SK-N-SH treated with all-trans-retinoic acid at 6 μM for 48 hours (cell line): ENCODE measurements at regions not wholly inside any gene's neighbourhood (a gene's known extent, or its start where the extent isn't known, plus 50 kb on each side); places are given as distances from the start of the nearest gene placed in this dataset.

Source experiments
- ATAC-seq: fragments of 200-7000 bp; cut with Tn5 transposase; 3 replicates; pipeline ENCODE4 v1.9.1; 2020; ENCODE audit warnings: mild to moderate bottlenecking, moderate library complexity
- ARNTL ChIP-seq: fragments of 450-650 bp; formaldehyde crosslinking; IDR thresholded peaks from 2 replicates; pipeline ENCODE4 v1.5.0; 2020; ENCODE audit warnings: low read depth, mild to moderate bottlenecking, moderate library complexity, borderline replicate concordance
- BACH2 ChIP-seq: fragments of 250-450 bp; sonication (Bioruptor Pico); IDR thresholded peaks from 2 replicates; pipeline ENCODE4 v1.9.0; 2021; ENCODE audit warnings: mild to moderate bottlenecking, borderline replicate concordance
- CREB5 ChIP-seq: fragments of 250-450 bp; sonication (Bioruptor Pico); IDR thresholded peaks from 2 replicates; pipeline ENCODE4 v1.5.1; 2020; ENCODE audit warnings: low read depth, mild to moderate bottlenecking, moderate library complexity
- CSRNP3 ChIP-seq: fragments of 250-450 bp; sonication (Bioruptor Pico); IDR thresholded peaks from 2 replicates; pipeline ENCODE4 v1.5.1; 2021; ENCODE audit warnings: mild to moderate bottlenecking, moderate library complexity
- ESRRG ChIP-seq: fragments of 250-450 bp; sonication (Bioruptor Pico); IDR thresholded peaks from 2 replicates; pipeline ENCODE4 v1.6.1; 2021; ENCODE audit warnings: mild to moderate bottlenecking
- GLIS3 ChIP-seq: fragments of 250-450 bp; sonication (Bioruptor Pico); IDR thresholded peaks from 2 replicates; pipeline ENCODE4 v1.5.0; 2020; ENCODE audit warnings: mild to moderate bottlenecking, moderate library complexity
- ISL1 ChIP-seq: fragments of 250-450 bp; sonication (Bioruptor Pico); IDR thresholded peaks from 2 replicates; pipeline ENCODE4 v2.1.2; 2022; ENCODE audit warnings: mild to moderate bottlenecking, moderate library complexity
- PATZ1 ChIP-seq: fragments of 250-450 bp; sonication (Bioruptor Pico); IDR thresholded peaks from 2 replicates; pipeline ENCODE4 v1.8.0; 2020; ENCODE audit warnings: mild to moderate bottlenecking, moderate library complexity, borderline replicate concordance
- POU6F1 ChIP-seq: fragments of 250-450 bp; sonication (Bioruptor Pico); IDR thresholded peaks from 2 replicates; pipeline ENCODE4 v1.8.0; 2021; ENCODE audit warnings: low read depth, mild to moderate bottlenecking, moderate library complexity, borderline replicate concordance
- PPARA ChIP-seq: fragments of 250-450 bp; sonication (Bioruptor Pico); IDR thresholded peaks from 2 replicates; pipeline ENCODE4 v1.5.0; 2020; ENCODE audit warnings: mild to moderate bottlenecking, borderline replicate concordance
- RARB ChIP-seq: fragments of 250-450 bp; sonication (Bioruptor Pico); IDR thresholded peaks from 2 replicates; pipeline ENCODE4 v1.8.0; 2021; ENCODE audit warnings: mild to moderate bottlenecking, moderate library complexity
- SNAI2 ChIP-seq: fragments of 250-450 bp; sonication (Bioruptor Pico); IDR thresholded peaks from 2 replicates; pipeline ENCODE4 v1.5.0; 2020; ENCODE audit warnings: mild to moderate bottlenecking, moderate library complexity
- TCF4 ChIP-seq: fragments of 250-450 bp; sonication (Bioruptor Pico); IDR thresholded peaks from 2 replicates; pipeline ENCODE4 v1.8.0; 2021; ENCODE audit warnings: mild to moderate bottlenecking, moderate library complexity, borderline replicate concordance
- TOX ChIP-seq: fragments of 250-450 bp; sonication (Bioruptor Pico); IDR thresholded peaks from 2 replicates; pipeline ENCODE4 v1.8.0; 2021; ENCODE audit warnings: mild to moderate bottlenecking, moderate library complexity, borderline replicate concordance
- TSHZ2 ChIP-seq: fragments of 250-450 bp; sonication (Bioruptor Pico); IDR thresholded peaks from 2 replicates; pipeline ENCODE4 v1.5.0; 2020; ENCODE audit warnings: mild to moderate bottlenecking, moderate library complexity
- ZC3H10 ChIP-seq: fragments of 250-450 bp; sonication (Bioruptor Pico); IDR thresholded peaks from 2 replicates; pipeline ENCODE4 v1.5.1; 2021; ENCODE audit warnings: mild to moderate bottlenecking, moderate library complexity
- ZFP3 ChIP-seq: fragments of 250-450 bp; sonication (Bioruptor Pico); IDR thresholded peaks from 2 replicates; pipeline ENCODE4 v1.5.0; 2020; ENCODE audit warnings: mild to moderate bottlenecking, moderate library complexity
- ZFP30 ChIP-seq: fragments of 450-650 bp; formaldehyde crosslinking; IDR thresholded peaks from 2 replicates; pipeline ENCODE4 v1.5.0; 2022; ENCODE audit warnings: mild to moderate bottlenecking, moderate library complexity
- ZNF565 ChIP-seq: fragments of 450-650 bp; formaldehyde crosslinking; conservative IDR thresholded peaks from 2 replicates; pipeline ENCODE4 v1.5.0; 2020; ENCODE audit warnings: low read depth, mild to moderate bottlenecking, moderate library complexity
- ZNF70 ChIP-seq: fragments of 450-650 bp; formaldehyde crosslinking; IDR thresholded peaks from 2 replicates; pipeline ENCODE4 v1.5.0; 2020; ENCODE audit warnings: mild to moderate bottlenecking, moderate library complexity
- ZNF8 ChIP-seq: fragments of 450-650 bp; formaldehyde crosslinking; IDR thresholded peaks from 2 replicates; pipeline ENCODE4 v1.5.0; 2020; ENCODE audit warnings: mild to moderate bottlenecking, moderate library complexity

GRCh38 chr5:125200866-125201373 lies 454.5 kb upstream of the ZNF608 start:
- ATAC-seq: no peak
- no peak for TF ChIP-seq PPARA (CRISPR knock-in tag)
- no peak for TF ChIP-seq ZFP30 (CRISPR knock-in tag)
- no peak for TF ChIP-seq POU6F1 (CRISPR knock-in tag)
- TF ChIP-seq SNAI2 (CRISPR knock-in tag): no peak
- TF ChIP-seq ARNTL: no peak
- TF ChIP-seq CREB5 (CRISPR knock-in tag): no peak
- TF ChIP-seq GLIS3: no peak
- no peak for TF ChIP-seq TCF4
- TF ChIP-seq ESRRG (CRISPR knock-in tag): no peak
- TF ChIP-seq ZNF8 (CRISPR knock-in tag): no peak
- TF ChIP-seq BACH2 (CRISPR knock-in tag): no peak
- TF ChIP-seq ZFP3: no peak
- no peak for TF ChIP-seq ZC3H10 (CRISPR knock-in tag)
- no peak for TF ChIP-seq RARB
- TF ChIP-seq CSRNP3 (CRISPR knock-in tag): no peak

- TF ChIP-seq ZNF565 (CRISPR knock-in tag) (no peak), SNAI2 (CRISPR knock-in tag) (no peak), BACH2 (CRISPR knock-in tag) (no peak), ESRRG (CRISPR knock-in tag) (no peak), PATZ1 (CRISPR knock-in tag) (no peak), CREB5 (CRISPR knock-in tag) (no peak), ZNF8 (CRISPR knock-in tag) (no peak), TSHZ2 (CRISPR knock-in tag) (no peak), ZFP30 (CRISPR knock-in tag) (no peak), TCF4 (no peak), ISL1 (CRISPR knock-in tag) (no peak), CSRNP3 (CRISPR knock-in tag) (no peak), ZNF70 (no peak), TOX (CRISPR knock-in tag) (no peak), ARNTL (no peak)
- ATAC-seq: no peak
Measured at GRCh38 chr5:125201446-125202052, 455.1 kb upstream of the ZNF608 start.
